ENCODE measurements at regions not wholly inside any gene's neighbourhood (a gene's known extent, or its start where the extent isn't known, plus 50 kb on each side); places are given as distances from the start of the nearest gene placed in this dataset.

- TF ChIP-seq CTCF (IDR thresholded peaks at IDR 0.05) = no peak
- TF ChIP-seq POLR2A (IDR thresholded peaks at IDR 0.05; ENCODE audit: low read depth) = no peak
- TF ChIP-seq POLR2AphosphoS5 (IDR thresholded peaks at IDR 0.05) = no peak
- no peak for TF ChIP-seq EP300 (IDR thresholded peaks at IDR 0.05)
Measured at GRCh38 chr16:61415126-61415525, 621.1 kb downstream of the CDH8 start.
